Esophagus squamous epithelium (tissue), 4 donors: ENCODE measurements at regions not wholly inside any gene's neighbourhood (a gene's known extent, or its start where the extent isn't known, plus 50 kb on each side); places are given as distances from the start of the nearest gene placed in this dataset.

Experiments used
- POLR2A ChIP-seq, 4 donors: fragments of 450-650 bp; IDR thresholded peaks; one replicate each; pipeline ENCODE4 v1.6.1; 2017; ENCODE audit warnings: antibody characterized with exemption in 4 of 4, mild to moderate bottlenecking in 4 of 4, moderate library complexity in 3 of 4
- TF ChIP-seq, protein P1 (sequence below), 6 experiments: fragments of 450-650 bp in 4 of 6; fragments of 200-600 bp in 2 of 6; sonication (generic) in 2 of 6; IDR thresholded peaks; one replicate each; pipeline ENCODE4 v1.5.1; 2016 to 2019; ENCODE audit warnings: antibody characterized with exemption in 6 of 6, mild to moderate bottlenecking in 4 of 6, moderate library complexity in 4 of 6

DNA sequence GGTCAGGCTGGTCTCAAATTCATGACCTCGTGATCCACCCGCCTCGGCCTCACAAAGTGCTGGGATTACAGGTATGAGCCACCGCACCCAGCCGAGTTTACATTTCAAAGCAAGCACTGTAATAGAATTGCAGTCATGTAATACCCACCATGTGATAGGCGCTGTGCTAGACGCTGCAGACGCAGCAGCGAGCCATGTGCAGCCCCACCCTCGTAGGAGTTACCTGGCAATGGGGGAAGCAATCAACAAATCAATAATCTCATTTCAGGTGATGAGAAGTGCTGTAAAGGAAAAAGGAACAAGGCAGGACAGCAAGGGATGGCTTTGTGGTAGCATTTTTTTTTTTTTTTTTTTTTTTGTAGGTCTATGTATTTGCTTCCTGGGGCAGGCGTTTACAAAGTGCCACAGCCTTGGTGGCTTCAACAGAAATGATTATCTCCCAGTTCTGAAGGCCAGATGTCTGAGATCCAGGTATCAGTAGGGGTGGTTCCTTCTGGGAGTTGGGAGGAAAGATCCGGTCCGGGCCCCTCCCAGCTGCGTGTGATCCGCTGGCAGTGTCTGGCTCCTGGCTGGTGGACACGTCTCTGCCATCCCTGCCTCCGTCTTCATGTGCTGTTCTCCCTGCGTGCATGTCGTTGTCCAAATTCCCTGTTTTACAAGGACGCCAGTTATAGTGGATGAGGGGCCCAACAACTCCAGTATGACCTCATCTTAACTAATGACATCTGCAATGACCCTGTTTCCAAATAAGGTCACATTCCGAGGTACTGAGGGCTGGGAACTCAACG is 72.8 kb downstream of the TNFAIP2 start:
- TF ChIP-seq, protein P1, sequence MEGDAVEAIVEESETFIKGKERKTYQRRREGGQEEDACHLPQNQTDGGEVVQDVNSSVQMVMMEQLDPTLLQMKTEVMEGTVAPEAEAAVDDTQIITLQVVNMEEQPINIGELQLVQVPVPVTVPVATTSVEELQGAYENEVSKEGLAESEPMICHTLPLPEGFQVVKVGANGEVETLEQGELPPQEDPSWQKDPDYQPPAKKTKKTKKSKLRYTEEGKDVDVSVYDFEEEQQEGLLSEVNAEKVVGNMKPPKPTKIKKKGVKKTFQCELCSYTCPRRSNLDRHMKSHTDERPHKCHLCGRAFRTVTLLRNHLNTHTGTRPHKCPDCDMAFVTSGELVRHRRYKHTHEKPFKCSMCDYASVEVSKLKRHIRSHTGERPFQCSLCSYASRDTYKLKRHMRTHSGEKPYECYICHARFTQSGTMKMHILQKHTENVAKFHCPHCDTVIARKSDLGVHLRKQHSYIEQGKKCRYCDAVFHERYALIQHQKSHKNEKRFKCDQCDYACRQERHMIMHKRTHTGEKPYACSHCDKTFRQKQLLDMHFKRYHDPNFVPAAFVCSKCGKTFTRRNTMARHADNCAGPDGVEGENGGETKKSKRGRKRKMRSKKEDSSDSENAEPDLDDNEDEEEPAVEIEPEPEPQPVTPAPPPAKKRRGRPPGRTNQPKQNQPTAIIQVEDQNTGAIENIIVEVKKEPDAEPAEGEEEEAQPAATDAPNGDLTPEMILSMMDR (IDR thresholded peaks at IDR 0.05), result no peak
- TF ChIP-seq POLR2A (IDR thresholded peaks at IDR 0.05), result no peak
